CD14-positive monocyte (primary cell): ENCODE measurements at regions not wholly inside any gene's neighbourhood (a gene's known extent, or its start where the extent isn't known, plus 50 kb on each side); places are given as distances from the start of the nearest gene placed in this dataset.

Experiments used
- DNase-seq, 3 donors: peaks; one replicate each; pipeline ENCODE4 v3.0.0-alpha.2; 2011 to 2022
- H2AFZ ChIP-seq: 2 replicates; pipeline ENCODE4 v1.6.0; 2012; ENCODE audit warnings: mild to moderate bottlenecking, low read depth, low read length, inconsistent platforms; ENCODE audit not compliant: insufficient read depth, poor library complexity, severe bottlenecking
- H3K27ac ChIP-seq, 2 donors: 1 replicate in 1 of 2; 2 replicates in 1 of 2; pipeline ENCODE4 v1.5.1; 2012 to 2013; ENCODE audit warnings: low read length in 2 of 2, control low read depth in 1 of 2, inconsistent platforms in 1 of 2, low read depth in 1 of 2, mild to moderate bottlenecking in 1 of 2
- H3K27me3 ChIP-seq, 2 donors: one replicate each; pipeline versions ENCODE4 v1.6.0 to v1.6.1; 2011 to 2013; ENCODE audit warnings: low read length in 2 of 2; ENCODE audit not compliant: control insufficient read depth in 2 of 2, insufficient read depth in 2 of 2
- H3K36me3 ChIP-seq, 2 donors: replicated peaks in 1 of 2; 1 replicate in 1 of 2; 2 replicates in 1 of 2; pipeline versions ENCODE4 v1.5.1 to v1.6.1; 2012 to 2013; ENCODE audit warnings: low read length in 2 of 2, control low read depth in 1 of 2, inconsistent platforms in 1 of 2, mild to moderate bottlenecking in 1 of 2; ENCODE audit not compliant: insufficient read depth in 2 of 2, control insufficient read depth in 1 of 2
- H3K4me1 ChIP-seq, 2 donors: 1 replicate in 1 of 2; 2 replicates in 1 of 2; pipeline versions ENCODE4 v1.5.1 to v1.6.1; 2012 to 2013; ENCODE audit warnings: low read length in 2 of 2, control low read depth in 1 of 2, inconsistent platforms in 1 of 2, mild to moderate bottlenecking in 1 of 2, moderate library complexity in 1 of 2; ENCODE audit not compliant: insufficient read depth in 2 of 2, control insufficient read depth in 1 of 2
- H3K4me2 ChIP-seq: replicated peaks from 2 replicates; pipeline ENCODE3; 2012; ENCODE audit warnings: low read length, moderate library complexity, mild to moderate bottlenecking; ENCODE audit not compliant: poor library complexity, severe bottlenecking; ENCODE audit errors: extremely low read depth
- H3K4me3 ChIP-seq, 3 experiments: fragments of 200-600 bp in 1 of 3; sonication (generic) in 1 of 3; replicated peaks in 1 of 3; 1 replicate in 2 of 3; 2 replicates in 1 of 3; pipeline ENCODE4 v1.5.1; 2011 to 2013; ENCODE audit warnings: low read length in 3 of 3, mild to moderate bottlenecking in 3 of 3, control low read depth in 2 of 3, low read depth in 2 of 3, inconsistent platforms in 1 of 3, moderate library complexity in 1 of 3
- H3K79me2 ChIP-seq: 2 replicates; pipeline ENCODE4 v1.6.0; 2012; ENCODE audit warnings: mild to moderate bottlenecking, control low read depth, inconsistent platforms, low read length, moderate library complexity; ENCODE audit not compliant: insufficient read depth
- H3K9ac ChIP-seq: 2 replicates; pipeline ENCODE4 v1.6.0; 2017; ENCODE audit warnings: low read length, mild to moderate bottlenecking; ENCODE audit not compliant: insufficient read depth, poor library complexity, severe bottlenecking
- H3K9me3 ChIP-seq, 2 donors: replicated peaks in 1 of 2; 1 replicate in 1 of 2; 2 replicates in 1 of 2; pipeline versions ENCODE4 v1.5.1 to v1.6.1; 2012 to 2013; ENCODE audit warnings: low read length in 2 of 2, control low read depth in 1 of 2; ENCODE audit not compliant: control insufficient read depth in 1 of 2, insufficient read depth in 1 of 2
- H4K20me1 ChIP-seq: 2 replicates; pipeline ENCODE4 v1.6.0; 2012; ENCODE audit warnings: mild to moderate bottlenecking, low read length, control low read depth, moderate library complexity; ENCODE audit not compliant: insufficient read depth
- H3K27ac Mint-ChIP-seq, 7 donors: one replicate each; pipeline ENCODE4 v1.8.0; 2020; ENCODE audit warnings: mild to moderate bottlenecking in 7 of 7, mixed read lengths in 7 of 7, moderate library complexity in 6 of 7, inconsistent platforms in 2 of 7
- H3K27me3 Mint-ChIP-seq, 3 donors: one replicate each; pipeline ENCODE4 v1.8.0; 2021 to 2022; ENCODE audit warnings: low read depth in 3 of 3, mild to moderate bottlenecking in 3 of 3, mixed read lengths in 3 of 3, moderate library complexity in 3 of 3, inconsistent platforms in 1 of 3
- H3K36me3 Mint-ChIP-seq, 2 donors: one replicate each; pipeline ENCODE4 v1.8.0; 2020; ENCODE audit warnings: mixed read lengths in 2 of 2, inconsistent platforms in 1 of 2, mild to moderate bottlenecking in 1 of 2
- H3K4me1 Mint-ChIP-seq: one replicate; pipeline ENCODE4 v1.8.0; 2020; ENCODE audit warnings: mild to moderate bottlenecking, mixed read lengths
- H3K4me3 Mint-ChIP-seq, 2 donors: one replicate each; pipeline ENCODE4 v1.8.0; 2020; ENCODE audit warnings: mild to moderate bottlenecking in 2 of 2, mixed read lengths in 2 of 2, moderate library complexity in 1 of 2
- H3K9me3 Mint-ChIP-seq, 7 donors: one replicate each; pipeline ENCODE4 v1.8.0; 2020 to 2022; ENCODE audit warnings: mixed read lengths in 7 of 7, mild to moderate bottlenecking in 6 of 7, moderate library complexity in 6 of 7, inconsistent platforms in 2 of 7
- WGBS: methylation state at CpG from one replicate; pipeline ENCODE4 v1.1.5; 2013; ENCODE audit warnings: missing lambda C conversion rate; ENCODE audit not compliant: insufficient coverage; 5-methylcytosine and 5-hydroxymethylcytosine counted together
- intact Hi-C, 2 donors: fragments of 100-400 bp; cut with micrococcal nuclease; formaldehyde crosslinking; loops; one replicate each; pipeline versions ENCODE4 v1.15.0 to v1.15.1; 2023
- TF ChIP-seq, protein P1 (sequence below): fragments of 200-600 bp; IDR thresholded peaks from one replicate; pipeline ENCODE4 v1.8.0; 2022; ENCODE audit warnings: antibody characterized with exemption, mild to moderate bottlenecking

DNA sequence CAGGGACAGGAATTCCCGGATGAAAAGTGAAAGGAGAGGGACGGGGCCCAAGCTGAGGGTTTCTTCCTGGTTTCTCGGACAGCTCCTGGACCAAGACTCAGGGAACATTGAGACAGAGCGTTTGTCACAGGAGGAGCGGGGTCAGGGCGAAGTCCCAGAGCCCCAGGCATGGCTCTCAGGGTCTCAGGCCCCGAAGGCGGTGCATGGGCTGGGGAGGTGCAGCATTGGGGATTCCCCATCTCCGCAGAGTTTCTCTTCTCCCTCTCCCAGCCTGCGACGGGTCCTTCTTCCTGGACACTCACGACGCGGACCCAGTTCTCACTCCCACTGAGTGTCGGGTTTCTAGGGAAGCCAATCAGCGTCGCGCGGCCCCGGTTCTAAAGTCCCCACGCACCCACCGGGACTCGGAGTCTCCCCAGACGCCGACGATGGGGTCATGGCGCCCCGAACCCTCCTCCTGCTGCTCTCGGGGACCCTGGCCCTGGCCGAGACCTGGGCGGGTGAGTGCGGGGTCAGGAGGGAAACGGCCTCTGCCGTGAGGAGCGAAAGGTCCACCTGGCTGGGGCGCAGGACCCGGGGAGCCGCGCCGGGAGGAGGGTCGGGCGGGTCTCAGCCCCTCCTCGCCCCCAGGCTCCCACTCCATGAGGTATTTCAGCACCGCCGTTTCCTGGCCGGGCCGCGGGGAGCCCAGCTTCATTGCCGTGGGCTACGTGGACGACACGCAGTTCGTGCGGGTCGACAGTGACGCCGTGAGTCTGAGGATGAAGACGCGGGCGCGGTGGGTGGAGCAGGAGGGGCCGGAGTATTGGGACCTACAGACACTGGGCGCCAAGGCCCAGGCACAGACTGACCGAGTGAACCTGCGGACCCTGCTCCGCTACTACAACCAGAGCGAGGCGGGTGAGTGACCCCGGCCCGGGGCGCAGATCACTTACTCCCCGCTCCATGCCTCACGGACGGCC lies 54.6 kb upstream of the POLR1H start:
- H3K9me3 ChIP-seq, result peaks cover 0 to 9% of the 10 kb centered on the region in 2 donors
- peak; percentile 19 to 49 (median 35) for DNase-seq
- no peaks in the 10 kb centered on the region for H3K79me2 ChIP-seq
- Mint-ChIP-seq H3K4me3 (peak overlapping the region; percentile 84 to 91), H3K9me3 (peaks cover 0 to 21% (median 8%) of the 10 kb centered on the region in 7 donors), H3K27me3 (peaks cover 49 to 65% (median 51%) of the 10 kb centered on the region in 3 donors), H3K4me1 (peaks cover 23% of the 10 kb centered on the region), H3K27ac (peak overlapping the region in 3 of 7 donors; percentile 35 to 72 (median 37)), H3K36me3 (peaks cover 12 to 20% of the 10 kb centered on the region in 2 donors)
- H3K4me3 ChIP-seq, result peak overlapping the region; percentile 10 to 73 (median 31)
- 7% methylated on average over 66 of the region's 74 CpGs for WGBS
- H3K27ac ChIP-seq, result peak overlapping the region in 1 of 2 donors; percentile 37
- intact Hi-C loops, result no loop called here
- peaks cover 32 to 54% of the 10 kb centered on the region in 2 donors for H3K27me3 ChIP-seq
- H3K9ac ChIP-seq, result peak overlapping the region; percentile 65
- H2AFZ ChIP-seq, result peak overlapping the region; percentile 73
- peak overlapping the region; percentile 74 for H3K4me2 ChIP-seq
- peaks cover 18 to 19% of the 10 kb centered on the region in 2 donors for H3K4me1 ChIP-seq
- no peaks in the 10 kb centered on the region for H4K20me1 ChIP-seq
- TF ChIP-seq, protein P1, sequence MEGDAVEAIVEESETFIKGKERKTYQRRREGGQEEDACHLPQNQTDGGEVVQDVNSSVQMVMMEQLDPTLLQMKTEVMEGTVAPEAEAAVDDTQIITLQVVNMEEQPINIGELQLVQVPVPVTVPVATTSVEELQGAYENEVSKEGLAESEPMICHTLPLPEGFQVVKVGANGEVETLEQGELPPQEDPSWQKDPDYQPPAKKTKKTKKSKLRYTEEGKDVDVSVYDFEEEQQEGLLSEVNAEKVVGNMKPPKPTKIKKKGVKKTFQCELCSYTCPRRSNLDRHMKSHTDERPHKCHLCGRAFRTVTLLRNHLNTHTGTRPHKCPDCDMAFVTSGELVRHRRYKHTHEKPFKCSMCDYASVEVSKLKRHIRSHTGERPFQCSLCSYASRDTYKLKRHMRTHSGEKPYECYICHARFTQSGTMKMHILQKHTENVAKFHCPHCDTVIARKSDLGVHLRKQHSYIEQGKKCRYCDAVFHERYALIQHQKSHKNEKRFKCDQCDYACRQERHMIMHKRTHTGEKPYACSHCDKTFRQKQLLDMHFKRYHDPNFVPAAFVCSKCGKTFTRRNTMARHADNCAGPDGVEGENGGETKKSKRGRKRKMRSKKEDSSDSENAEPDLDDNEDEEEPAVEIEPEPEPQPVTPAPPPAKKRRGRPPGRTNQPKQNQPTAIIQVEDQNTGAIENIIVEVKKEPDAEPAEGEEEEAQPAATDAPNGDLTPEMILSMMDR, result no peak
- H3K36me3 ChIP-seq, result no peaks in the 10 kb centered on the region

DNA sequence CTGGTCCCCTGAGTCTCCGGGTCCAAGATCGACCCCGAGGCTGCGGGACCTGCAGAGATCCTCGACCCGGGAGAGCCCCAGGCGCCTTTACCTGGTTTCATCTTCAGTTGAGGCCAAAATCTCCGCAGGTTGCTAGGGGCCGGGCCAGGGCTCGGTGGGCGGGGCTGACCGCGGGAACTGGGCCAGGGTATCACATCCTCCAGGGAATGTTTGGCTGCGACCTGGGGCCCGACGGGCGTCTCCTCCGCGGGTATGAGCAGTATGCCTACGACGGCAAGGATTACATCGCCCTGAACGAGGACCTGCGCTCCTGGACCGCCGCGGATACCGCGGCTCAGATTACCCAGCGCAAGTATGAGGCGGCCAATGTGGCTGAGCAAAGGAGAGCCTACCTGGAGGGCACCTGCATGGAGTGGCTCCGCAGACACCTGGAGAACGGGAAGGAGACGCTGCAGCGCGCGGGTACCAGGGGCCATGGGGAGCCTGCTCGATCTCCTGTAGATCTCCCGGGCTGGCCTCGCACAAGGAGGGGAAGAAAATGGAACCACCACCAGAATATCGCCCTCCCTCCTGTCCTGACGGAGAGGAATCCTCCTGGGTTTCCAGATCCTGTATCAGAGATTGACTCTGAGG lies 53.8 kb upstream of the POLR1H start:
- Histone ChIP-seq H3K36me3 (no peaks in the 10 kb centered on the region), H3K4me3 (peak overlapping the region in 1 of 3 experiments; percentile 73), H3K9me3 (peaks cover 0 to 9% of the 10 kb centered on the region in 2 donors), H3K4me1 (peaks cover 18 to 19% of the 10 kb centered on the region in 2 donors), H3K27me3 (peaks cover 32 to 54% of the 10 kb centered on the region in 2 donors), H3K4me2 (peak overlapping the region; percentile 74), H3K9ac (no peak overlapping the region), H2AFZ (peak overlapping the region; percentile 73), H3K27ac (no peak overlapping the region), H3K79me2 (no peaks in the 10 kb centered on the region), H4K20me1 (no peaks in the 10 kb centered on the region)
- peak overlapping the region; percentile 84 to 91 for H3K4me3 Mint-ChIP-seq
- H3K27me3 Mint-ChIP-seq, result peaks cover 49 to 65% (median 51%) of the 10 kb centered on the region in 3 donors
- intact Hi-C loops, result no loop called here
- whole genome bisulfite sequencing, result 1% methylated on average over 31 of the region's 42 CpGs
- H3K9me3 Mint-ChIP-seq, result peaks cover 0 to 21% (median 8%) of the 10 kb centered on the region in 7 donors
- H3K4me1 Mint-ChIP-seq, result peaks cover 23% of the 10 kb centered on the region
- TF ChIP-seq, protein P1, result no peak
- DNase-seq, result no peak
- H3K36me3 Mint-ChIP-seq, result peaks cover 13 to 22% of the 10 kb centered on the region in 2 donors
- H3K27ac Mint-ChIP-seq, result no peak overlapping the region
